ENCODE measurements at regions not wholly inside any gene's neighbourhood (a gene's known extent, or its start where the extent isn't known, plus 50 kb on each side); places are given as distances from the start of the nearest gene placed in this dataset.

DNA sequence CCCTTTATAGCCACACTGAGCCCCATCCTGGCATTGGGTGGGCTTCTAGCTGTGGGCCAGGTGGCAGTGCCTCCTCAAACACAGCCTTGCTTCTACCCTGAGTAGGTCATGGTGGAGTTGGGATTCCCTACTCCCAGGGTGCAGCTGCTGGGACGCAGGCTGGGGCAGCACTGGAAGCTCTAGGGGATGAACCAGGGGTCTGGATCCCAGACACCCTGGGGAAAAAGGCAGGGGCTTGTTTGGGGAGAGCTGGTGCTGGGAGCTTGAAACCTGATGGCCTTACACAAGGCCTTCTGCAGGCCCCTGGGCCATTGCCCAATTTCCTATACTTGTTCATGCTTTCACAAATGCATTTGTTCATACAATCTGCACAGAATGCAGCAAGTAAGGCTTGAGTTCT, 103.7 kb upstream of the CTBP2 start:
- ChIA-PET POLR2A (no interaction called here), RAD21 (ENCODE audit: unreplicated experiment) (no interaction called here), SMC1A (ENCODE audit: uncharacterized antibody, unreplicated experiment) (no interaction called here), CTCF (no interaction called here)
- Histone ChIP-seq H3K4me2 (ENCODE audit: control insufficient read depth, insufficient read depth) (no peak overlapping the region), H3K4me1 (ENCODE audit: control insufficient read depth, insufficient read depth, low read length) (no peaks in the 10 kb centered on the region), H3K9ac (ENCODE audit: control insufficient read depth, insufficient read depth, low read length) (no peak overlapping the region), H3K27ac (ENCODE audit: control insufficient read depth, insufficient read depth) (no peak overlapping the region), H3K79me2 (ENCODE audit: control insufficient read depth, insufficient read depth, low read length) (no peaks in the 10 kb centered on the region), H3K27me3 (replicated peaks in 1 of 2; ENCODE audit: control insufficient read depth in 2 of 2, insufficient read depth in 2 of 2, low read length in 1 of 2) (peaks cover 0 to 3% of the 10 kb centered on the region in 2 experiments; a peak in 1 of 4 replicates), H3K9me3 (replicated peaks; ENCODE audit: control insufficient read depth, insufficient read depth, low read length) (no peaks in the 10 kb centered on the region; the same call in 2 of the 3 replicates), H3K36me3 (ENCODE audit: control insufficient read depth in 2 of 2, insufficient read depth in 2 of 2, low read length in 1 of 2) (no peaks in the 10 kb centered on the region), H2AFZ (ENCODE audit: control insufficient read depth, low read depth, low read length) (no peak overlapping the region), H4K20me1 (ENCODE audit: control insufficient read depth, insufficient read depth) (no peaks in the 10 kb centered on the region), H3K4me3 (no peak overlapping the region)
- intact Hi-C loops (cut with micrococcal nuclease; ENCODE audit: unreplicated experiment) (no loop called here), in situ Hi-C loops (cut with MboI) (no loop called here)
- no peak for ATAC-seq
- no TSS peak for BruUV-seq (replicated peaks)
- no peak for FAIRE-seq
- TF ChIP-seq SRF (IDR thresholded peaks at IDR 0.05; ENCODE audit: low read depth in 2 of 2, low read length in 2 of 2) (no peak), NR2F1 (conservative IDR thresholded peaks at IDR 0.05) (no peak), SIN3A (IDR thresholded peaks at IDR 0.05; ENCODE audit: low read depth, low read length) (no peak), ZNF207 (IDR thresholded peaks at IDR 0.05; ENCODE audit: borderline replicate concordance) (no peak), STAT1 (conservative IDR thresholded peaks at IDR 0.05) (no peak), FOXK2 (IDR thresholded peaks at IDR 0.05) (no peak), SUPT20H (IDR thresholded peaks at IDR 0.05; ENCODE audit: borderline replicate concordance, control insufficient read depth, low read depth, low read length) (no peak), WRNIP1 (IDR thresholded peaks at IDR 0.05; ENCODE audit: borderline replicate concordance, low read depth, low read length) (no peak)
- 36% methylated on average over 1 of the region's 1 CpG for WGBS (ENCODE audit: insufficient coverage, insufficient replicate concordance, low lambda C conversion rate, missing lambda C conversion rate)
- DNase-seq (ENCODE audit: low read depth, low spot score): no peak

- Histone ChIP-seq H3K36me3 (ENCODE audit: control insufficient read depth in 2 of 2, insufficient read depth in 2 of 2, low read length in 1 of 2) (no peaks in the 10 kb centered on the region), H3K4me2 (ENCODE audit: control insufficient read depth, insufficient read depth) (no peak overlapping the region), H3K4me1 (ENCODE audit: control insufficient read depth, insufficient read depth, low read length) (no peaks in the 10 kb centered on the region), H3K27ac (ENCODE audit: control insufficient read depth, insufficient read depth) (no peak overlapping the region), H3K79me2 (ENCODE audit: control insufficient read depth, insufficient read depth, low read length) (no peaks in the 10 kb centered on the region), H3K9me3 (replicated peaks; ENCODE audit: control insufficient read depth, insufficient read depth, low read length) (no peaks in the 10 kb centered on the region; the same call in 2 of the 3 replicates), H3K27me3 (replicated peaks in 1 of 2; ENCODE audit: control insufficient read depth in 2 of 2, insufficient read depth in 2 of 2, low read length in 1 of 2) (peaks cover 0 to 3% of the 10 kb centered on the region in 2 experiments; a peak in 1 of 4 replicates), H2AFZ (ENCODE audit: control insufficient read depth, low read depth, low read length) (no peak overlapping the region), H3K9ac (ENCODE audit: control insufficient read depth, insufficient read depth, low read length) (no peak overlapping the region), H3K4me3 (no peak overlapping the region), H4K20me1 (ENCODE audit: control insufficient read depth, insufficient read depth) (no peaks in the 10 kb centered on the region)
- DNase-seq (ENCODE audit: low read depth, low spot score) (no peak), FAIRE-seq (no peak), ATAC-seq (no peak)
- 10% methylated on average over 7 of the region's 7 CpGs for WGBS (ENCODE audit: insufficient coverage, insufficient replicate concordance, low lambda C conversion rate, missing lambda C conversion rate)
- intact Hi-C loops (cut with micrococcal nuclease; ENCODE audit: unreplicated experiment) (no loop called here), in situ Hi-C loops (cut with MboI) (no loop called here)
- POLR2A ChIA-PET: no interaction called here
- RAD21 ChIA-PET (ENCODE audit: unreplicated experiment): no interaction called here
- CTCF ChIA-PET: no interaction called here
- BruUV-seq (replicated peaks): no TSS peak
- SMC1A ChIA-PET (ENCODE audit: uncharacterized antibody, unreplicated experiment): no interaction called here
- TF ChIP-seq, protein P1, sequence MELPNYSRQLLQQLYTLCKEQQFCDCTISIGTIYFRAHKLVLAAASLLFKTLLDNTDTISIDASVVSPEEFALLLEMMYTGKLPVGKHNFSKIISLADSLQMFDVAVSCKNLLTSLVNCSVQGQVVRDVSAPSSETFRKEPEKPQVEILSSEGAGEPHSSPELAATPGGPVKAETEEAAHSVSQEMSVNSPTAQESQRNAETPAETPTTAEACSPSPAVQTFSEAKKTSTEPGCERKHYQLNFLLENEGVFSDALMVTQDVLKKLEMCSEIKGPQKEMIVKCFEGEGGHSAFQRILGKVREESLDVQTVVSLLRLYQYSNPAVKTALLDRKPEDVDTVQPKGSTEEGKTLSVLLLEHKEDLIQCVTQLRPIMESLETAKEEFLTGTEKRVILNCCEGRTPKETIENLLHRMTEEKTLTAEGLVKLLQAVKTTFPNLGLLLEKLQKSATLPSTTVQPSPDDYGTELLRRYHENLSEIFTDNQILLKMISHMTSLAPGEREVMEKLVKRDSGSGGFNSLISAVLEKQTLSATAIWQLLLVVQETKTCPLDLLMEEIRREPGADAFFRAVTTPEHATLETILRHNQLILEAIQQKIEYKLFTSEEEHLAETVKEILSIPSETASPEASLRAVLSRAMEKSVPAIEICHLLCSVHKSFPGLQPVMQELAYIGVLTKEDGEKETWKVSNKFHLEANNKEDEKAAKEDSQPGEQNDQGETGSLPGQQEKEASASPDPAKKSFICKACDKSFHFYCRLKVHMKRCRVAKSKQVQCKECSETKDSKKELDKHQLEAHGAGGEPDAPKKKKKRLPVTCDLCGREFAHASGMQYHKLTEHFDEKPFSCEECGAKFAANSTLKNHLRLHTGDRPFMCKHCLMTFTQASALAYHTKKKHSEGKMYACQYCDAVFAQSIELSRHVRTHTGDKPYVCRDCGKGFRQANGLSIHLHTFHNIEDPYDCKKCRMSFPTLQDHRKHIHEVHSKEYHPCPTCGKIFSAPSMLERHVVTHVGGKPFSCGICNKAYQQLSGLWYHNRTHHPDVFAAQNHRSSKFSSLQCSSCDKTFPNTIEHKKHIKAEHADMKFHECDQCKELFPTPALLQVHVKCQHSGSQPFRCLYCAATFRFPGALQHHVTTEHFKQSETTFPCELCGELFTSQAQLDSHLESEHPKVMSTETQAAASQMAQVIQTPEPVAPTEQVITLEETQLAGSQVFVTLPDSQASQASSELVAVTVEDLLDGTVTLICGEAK (IDR thresholded peaks at IDR 0.05; ENCODE audit: borderline replicate concordance): no peak
- TF ChIP-seq HDAC2 (IDR thresholded peaks at IDR 0.05) (no peak), SMAD1 (IDR thresholded peaks at IDR 0.05; ENCODE audit: low read depth, partially characterized antibody) (no peak), CBX5 (IDR thresholded peaks at IDR 0.05; ENCODE audit: low read depth) (no peak), SMARCA5 (IDR thresholded peaks at IDR 0.05) (no peak), IKZF1 (conservative IDR thresholded peaks at IDR 0.05) (no peak)
- TF ChIP-seq, protein P2, sequence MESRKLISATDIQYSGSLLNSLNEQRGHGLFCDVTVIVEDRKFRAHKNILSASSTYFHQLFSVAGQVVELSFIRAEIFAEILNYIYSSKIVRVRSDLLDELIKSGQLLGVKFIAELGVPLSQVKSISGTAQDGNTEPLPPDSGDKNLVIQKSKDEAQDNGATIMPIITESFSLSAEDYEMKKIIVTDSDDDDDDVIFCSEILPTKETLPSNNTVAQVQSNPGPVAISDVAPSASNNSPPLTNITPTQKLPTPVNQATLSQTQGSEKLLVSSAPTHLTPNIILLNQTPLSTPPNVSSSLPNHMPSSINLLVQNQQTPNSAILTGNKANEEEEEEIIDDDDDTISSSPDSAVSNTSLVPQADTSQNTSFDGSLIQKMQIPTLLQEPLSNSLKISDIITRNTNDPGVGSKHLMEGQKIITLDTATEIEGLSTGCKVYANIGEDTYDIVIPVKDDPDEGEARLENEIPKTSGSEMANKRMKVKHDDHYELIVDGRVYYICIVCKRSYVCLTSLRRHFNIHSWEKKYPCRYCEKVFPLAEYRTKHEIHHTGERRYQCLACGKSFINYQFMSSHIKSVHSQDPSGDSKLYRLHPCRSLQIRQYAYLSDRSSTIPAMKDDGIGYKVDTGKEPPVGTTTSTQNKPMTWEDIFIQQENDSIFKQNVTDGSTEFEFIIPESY (IDR thresholded peaks at IDR 0.05): no peak
Observed at GRCh38 chr10:125263551-125263950, 103.2 kb upstream of the CTBP2 start.
